Stomach smooth muscle (tissue), 2 donors: ENCODE measurements at regions not wholly inside any gene's neighbourhood (a gene's known extent, or its start where the extent isn't known, plus 50 kb on each side); places are given as distances from the start of the nearest gene placed in this dataset.

Experiments
- H3K27ac ChIP-seq: one replicate; pipeline ENCODE4 v1.7.0; 2013; ENCODE audit warnings: mild to moderate bottlenecking, low read length, inconsistent platforms
- H3K27me3 ChIP-seq, 2 donors: one replicate each; pipeline ENCODE4 v1.7.0; 2013; ENCODE audit warnings: low read length in 2 of 2; ENCODE audit not compliant: insufficient read depth in 2 of 2, control insufficient read depth in 1 of 2
- H3K36me3 ChIP-seq, 2 donors: one replicate each; pipeline ENCODE4 v1.7.0; 2013; ENCODE audit warnings: low read length in 2 of 2; ENCODE audit not compliant: control insufficient read depth in 2 of 2, insufficient read depth in 2 of 2
- H3K4me1 ChIP-seq: one replicate; pipeline ENCODE4 v1.7.0; 2013; ENCODE audit warnings: low read length; ENCODE audit not compliant: control insufficient read depth, insufficient read depth
- H3K4me3 ChIP-seq, 2 donors: one replicate each; pipeline ENCODE4 v1.7.0; 2013; ENCODE audit warnings: low read length in 2 of 2
- H3K9ac ChIP-seq, 2 donors: one replicate each; pipeline ENCODE4 v1.7.0; 2013; ENCODE audit warnings: low read length in 2 of 2, mild to moderate bottlenecking in 1 of 2
- H3K9me3 ChIP-seq, 2 donors: one replicate each; pipeline ENCODE4 v1.7.0; 2013; ENCODE audit warnings: low read length in 2 of 2; ENCODE audit not compliant: control insufficient read depth in 2 of 2
- donor health status: healthy.
- donor health status: Pancreatic carcinoma.

DNA sequence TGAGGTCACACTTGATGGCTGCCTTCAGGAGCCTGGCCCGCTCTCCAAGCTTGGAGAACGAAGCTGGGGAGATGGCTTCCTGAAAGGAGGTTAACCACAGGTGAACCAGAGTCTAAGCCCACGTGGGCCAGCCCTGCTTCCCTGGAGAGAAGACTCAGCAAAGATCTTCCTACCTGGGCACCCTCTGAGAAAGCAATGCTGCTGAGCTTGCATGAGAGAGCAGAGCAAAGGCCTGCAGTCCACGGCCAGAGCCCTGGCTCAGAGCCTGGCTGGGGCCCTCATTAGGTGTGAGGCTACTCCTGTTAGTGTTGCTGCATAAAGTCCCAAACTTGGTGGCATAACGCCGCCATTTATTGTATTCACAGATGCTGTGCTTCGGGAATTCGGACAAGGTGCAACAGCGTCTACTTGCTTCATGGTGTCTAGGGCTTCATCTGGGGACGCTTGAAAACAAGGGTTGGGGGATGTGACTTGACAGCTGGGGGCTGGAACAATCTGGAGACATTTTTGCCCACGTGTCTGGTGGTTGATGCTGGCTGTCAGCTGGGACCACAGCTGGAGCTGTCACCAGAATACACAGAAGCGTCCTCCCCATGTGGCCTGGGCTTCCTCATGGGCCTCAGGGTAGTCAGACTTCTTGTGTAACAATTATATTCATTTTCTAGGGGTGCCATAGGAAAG, 87.9 kb upstream of the MEF2A start:
- no peaks in the 10 kb centered on the region for H3K36me3 ChIP-seq
- peak overlapping the region in 1 of 2 donors; percentile 47 for H3K9ac ChIP-seq
- no peaks in the 10 kb centered on the region for H3K9me3 ChIP-seq
- H3K27me3 ChIP-seq: no peaks in the 10 kb centered on the region
- peaks cover 45% of the 10 kb centered on the region for H3K4me1 ChIP-seq
- H3K27ac ChIP-seq: peak overlapping the region; percentile 88
- peak overlapping the region in 1 of 2 donors; percentile 15 for H3K4me3 ChIP-seq

DNA sequence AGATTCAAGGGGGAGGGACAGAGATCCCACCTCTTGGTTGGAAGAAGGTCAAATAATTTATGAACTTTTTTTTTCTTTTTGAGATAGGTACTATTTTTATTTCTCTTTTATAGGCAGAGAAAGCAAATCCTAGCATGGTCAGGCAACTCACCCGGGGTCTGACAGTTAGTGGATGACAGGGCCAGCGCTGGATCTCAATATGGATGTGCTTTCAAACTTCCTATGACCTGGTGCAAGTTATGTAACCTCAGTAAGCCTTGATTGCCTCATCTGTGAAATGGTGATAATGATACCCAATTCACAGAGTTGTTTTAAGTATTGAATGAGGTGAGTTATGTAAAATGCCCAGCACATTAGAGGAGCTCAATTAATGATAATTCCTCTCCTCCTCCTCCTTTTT, 86.8 kb upstream of the MEF2A start:
- peaks cover 36% of the 10 kb centered on the region for H3K4me1 ChIP-seq
- H3K9ac ChIP-seq: no peak overlapping the region
- H3K36me3 ChIP-seq: no peaks in the 10 kb centered on the region
- no peak overlapping the region for H3K27ac ChIP-seq
- no peaks in the 10 kb centered on the region for H3K27me3 ChIP-seq
- H3K9me3 ChIP-seq: no peaks in the 10 kb centered on the region
- H3K4me3 ChIP-seq: no peak overlapping the region

DNA sequence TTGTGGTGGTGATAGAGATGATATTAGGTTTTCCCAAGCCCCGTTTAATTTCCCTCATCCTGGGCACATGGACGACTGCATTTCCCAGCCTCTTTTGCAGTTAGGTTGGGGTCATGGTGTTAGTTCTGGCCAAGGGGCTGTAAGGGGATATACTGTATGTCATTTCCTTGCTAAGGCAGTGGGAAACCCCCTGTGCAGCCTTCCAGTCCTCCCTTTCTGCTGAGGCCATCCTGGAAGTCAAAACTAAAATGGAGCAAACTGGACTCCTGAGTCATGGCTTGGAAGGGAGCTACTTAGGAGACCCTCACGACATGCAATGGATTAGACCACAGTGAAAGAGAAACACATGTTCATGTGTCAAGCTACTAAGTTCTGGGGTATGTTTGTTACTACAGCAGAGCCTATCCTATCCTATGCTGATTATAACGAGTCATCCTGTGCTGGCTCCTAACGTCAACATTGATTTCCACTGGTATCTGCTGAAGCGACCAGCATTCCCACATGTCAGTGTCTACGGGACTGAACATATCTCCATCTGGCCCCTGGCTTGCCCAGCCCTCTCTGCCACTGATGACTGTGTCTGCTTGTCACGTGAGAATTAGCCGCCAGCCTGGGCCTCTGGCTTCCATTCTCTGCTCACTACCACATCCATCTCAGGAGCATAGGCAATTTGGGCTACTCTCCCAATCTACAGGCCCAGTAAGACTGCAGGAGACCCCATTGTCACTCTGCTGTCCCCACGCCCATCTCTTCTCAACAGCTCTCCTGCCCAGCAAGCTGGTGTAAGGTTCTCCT, 85.6 kb upstream of the MEF2A start:
- Histone ChIP-seq H3K36me3 (no peaks in the 10 kb centered on the region), H3K9me3 (no peaks in the 10 kb centered on the region), H3K27me3 (no peaks in the 10 kb centered on the region), H3K4me3 (no peak overlapping the region), H3K27ac (no peak overlapping the region), H3K9ac (no peak overlapping the region), H3K4me1 (peaks cover 30% of the 10 kb centered on the region)

DNA sequence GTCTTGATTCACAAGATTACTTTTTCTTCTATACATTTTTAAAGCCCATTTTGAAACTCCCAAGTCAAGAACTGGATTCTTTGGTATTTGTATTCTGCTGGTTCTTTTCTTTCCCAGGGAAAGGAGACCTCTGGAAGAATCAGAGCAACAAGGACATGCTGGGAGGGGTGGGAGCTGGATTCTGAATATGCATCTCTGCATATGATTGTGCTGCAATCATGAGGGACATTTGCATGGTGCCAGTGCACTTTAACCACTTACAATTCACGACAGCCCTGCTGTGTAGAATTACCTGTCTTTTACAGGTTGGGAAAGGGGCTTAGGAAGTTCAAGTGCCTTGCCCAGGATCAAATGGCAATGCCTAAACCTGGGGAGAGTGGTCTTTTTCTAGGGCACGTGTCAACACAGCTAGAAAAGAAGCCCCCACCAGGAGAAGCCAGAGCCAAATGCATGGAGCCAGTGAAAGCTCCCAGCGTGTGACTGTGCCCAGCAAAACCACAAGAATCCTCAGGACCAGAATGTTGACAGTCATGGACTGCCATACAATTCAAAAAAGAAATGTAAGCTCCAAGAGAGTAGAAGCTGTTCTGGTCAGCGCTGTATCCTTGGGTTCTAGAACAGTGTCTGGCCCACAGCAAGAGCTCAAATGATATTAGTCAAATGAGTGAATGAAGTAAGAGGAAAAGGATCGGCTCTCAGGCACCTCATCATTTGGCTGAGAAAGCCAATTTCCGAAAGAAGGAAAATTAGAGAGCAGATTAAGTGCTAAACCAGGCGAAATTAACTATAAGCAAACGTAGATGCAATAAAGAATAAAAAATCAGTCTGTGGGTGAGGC, 84.5 kb upstream of the MEF2A start:
- Histone ChIP-seq H3K27ac (no peak overlapping the region), H3K9ac (no peak overlapping the region), H3K4me1 (peaks cover 23% of the 10 kb centered on the region), H3K36me3 (no peaks in the 10 kb centered on the region), H3K4me3 (no peak overlapping the region), H3K27me3 (no peaks in the 10 kb centered on the region), H3K9me3 (no peaks in the 10 kb centered on the region)

DNA sequence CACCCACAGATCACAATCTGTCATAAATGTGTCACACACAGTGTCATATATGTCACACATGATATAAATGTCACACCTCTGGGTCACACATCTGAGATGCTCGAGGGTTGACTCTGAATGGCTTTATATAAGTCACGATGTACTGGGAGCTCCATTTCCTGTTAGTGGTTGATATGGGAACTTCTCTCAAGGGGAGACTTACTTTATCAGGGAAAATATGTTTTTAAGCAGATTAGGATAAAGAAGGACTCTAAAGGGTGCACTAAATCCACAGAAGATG, 83.9 kb upstream of the MEF2A start:
- Histone ChIP-seq H3K9me3 (no peaks in the 10 kb centered on the region), H3K4me1 (peaks cover 21% of the 10 kb centered on the region), H3K27ac (no peak overlapping the region), H3K27me3 (no peaks in the 10 kb centered on the region), H3K9ac (no peak overlapping the region), H3K4me3 (no peak overlapping the region), H3K36me3 (no peaks in the 10 kb centered on the region)

DNA sequence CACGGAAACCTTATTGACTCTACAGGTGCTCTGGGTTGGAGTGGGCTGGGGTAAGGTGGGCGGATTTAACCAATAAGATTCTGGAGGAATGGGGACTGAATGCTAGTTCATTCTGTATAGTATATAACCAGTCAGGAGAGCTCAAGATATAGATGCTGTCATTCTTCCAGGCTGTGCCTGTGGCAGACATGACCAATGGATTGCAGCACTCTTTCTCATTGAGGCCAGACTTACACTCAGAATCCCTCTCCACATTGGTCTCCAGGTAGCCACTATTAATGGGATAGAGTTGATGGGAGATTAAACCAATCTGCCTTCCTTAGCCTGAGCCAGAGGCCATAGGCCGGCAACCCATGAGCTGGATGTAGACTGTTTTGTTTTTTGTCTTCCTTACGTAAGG, 82.8 kb upstream of the MEF2A start:
- Histone ChIP-seq H3K27me3 (no peaks in the 10 kb centered on the region), H3K4me3 (no peak overlapping the region), H3K9me3 (no peaks in the 10 kb centered on the region), H3K36me3 (no peaks in the 10 kb centered on the region), H3K9ac (no peak overlapping the region), H3K27ac (no peak overlapping the region), H3K4me1 (peaks cover 16% of the 10 kb centered on the region)

DNA sequence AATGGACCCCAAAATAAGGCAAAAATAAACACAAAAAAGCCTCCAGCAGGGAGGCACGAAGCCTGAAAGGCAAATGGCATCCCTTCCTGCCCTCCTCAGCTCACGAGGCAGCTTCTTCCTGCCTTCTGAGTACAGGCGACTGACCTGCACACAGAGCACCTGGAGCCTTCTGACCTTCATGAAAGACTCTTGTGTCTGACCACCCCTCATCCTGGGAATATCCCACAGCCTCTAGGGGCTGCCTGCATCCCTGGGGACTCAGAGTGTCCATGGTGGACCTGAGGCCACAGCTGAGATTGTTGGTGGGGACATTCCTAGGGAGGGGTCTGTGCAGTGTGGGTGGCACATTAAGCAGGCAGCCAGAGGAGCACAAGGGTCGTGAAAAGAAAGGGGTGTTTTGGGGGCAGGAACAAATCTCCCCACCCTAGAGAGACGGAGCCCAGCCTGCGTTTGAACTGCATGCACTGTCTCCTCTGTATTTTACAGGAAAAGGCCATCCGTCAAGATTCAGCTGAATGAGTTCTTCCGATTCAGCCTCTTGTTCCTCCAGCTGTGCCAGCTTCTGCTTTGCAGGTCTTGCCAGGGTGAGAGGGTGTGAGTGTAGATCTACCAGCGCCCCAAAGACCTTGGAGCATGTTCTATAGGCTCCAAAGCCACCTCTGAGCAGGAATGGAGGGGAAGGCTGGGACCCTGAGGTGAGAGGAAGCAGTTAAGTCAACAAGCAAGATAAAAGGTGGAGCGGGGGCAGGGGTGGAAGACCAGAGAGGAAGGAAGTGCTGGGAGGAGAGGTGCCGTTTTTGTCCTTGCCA, 80.4 kb upstream of the MEF2A start:
- no peaks in the 10 kb centered on the region for H3K27me3 ChIP-seq
- H3K36me3 ChIP-seq: no peaks in the 10 kb centered on the region
- H3K9ac ChIP-seq: no peak overlapping the region
- peak overlapping the region; percentile 71 for H3K27ac ChIP-seq
- no peaks in the 10 kb centered on the region for H3K9me3 ChIP-seq
- peaks cover 14% of the 10 kb centered on the region for H3K4me1 ChIP-seq
- H3K4me3 ChIP-seq: no peak overlapping the region

DNA sequence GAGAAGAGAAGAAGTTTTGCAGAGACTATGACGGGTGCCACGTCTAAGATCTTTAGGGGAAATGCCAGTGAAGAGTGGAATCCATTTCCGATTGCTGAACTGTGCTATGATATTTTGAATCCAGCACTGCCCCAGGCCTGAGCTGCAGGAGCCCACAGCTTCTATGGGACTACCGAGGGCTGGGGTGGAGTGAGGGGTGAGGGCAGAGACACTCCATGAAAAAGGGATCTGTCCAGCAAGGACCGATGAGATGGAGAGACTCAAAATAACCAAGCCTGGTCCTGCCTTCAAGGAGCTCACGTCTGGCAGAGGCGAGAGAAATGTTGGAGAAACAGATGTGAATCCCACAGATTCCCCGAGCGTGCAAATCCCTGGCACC, 79.8 kb upstream of the MEF2A start:
- Histone ChIP-seq H3K27ac (peak overlapping the region; percentile 71), H3K36me3 (no peaks in the 10 kb centered on the region), H3K27me3 (no peaks in the 10 kb centered on the region), H3K4me1 (peaks cover 14% of the 10 kb centered on the region), H3K4me3 (peak overlapping the region; percentile 18 to 67), H3K9ac (peak overlapping the region in 1 of 2 donors; percentile 68), H3K9me3 (no peaks in the 10 kb centered on the region)

DNA sequence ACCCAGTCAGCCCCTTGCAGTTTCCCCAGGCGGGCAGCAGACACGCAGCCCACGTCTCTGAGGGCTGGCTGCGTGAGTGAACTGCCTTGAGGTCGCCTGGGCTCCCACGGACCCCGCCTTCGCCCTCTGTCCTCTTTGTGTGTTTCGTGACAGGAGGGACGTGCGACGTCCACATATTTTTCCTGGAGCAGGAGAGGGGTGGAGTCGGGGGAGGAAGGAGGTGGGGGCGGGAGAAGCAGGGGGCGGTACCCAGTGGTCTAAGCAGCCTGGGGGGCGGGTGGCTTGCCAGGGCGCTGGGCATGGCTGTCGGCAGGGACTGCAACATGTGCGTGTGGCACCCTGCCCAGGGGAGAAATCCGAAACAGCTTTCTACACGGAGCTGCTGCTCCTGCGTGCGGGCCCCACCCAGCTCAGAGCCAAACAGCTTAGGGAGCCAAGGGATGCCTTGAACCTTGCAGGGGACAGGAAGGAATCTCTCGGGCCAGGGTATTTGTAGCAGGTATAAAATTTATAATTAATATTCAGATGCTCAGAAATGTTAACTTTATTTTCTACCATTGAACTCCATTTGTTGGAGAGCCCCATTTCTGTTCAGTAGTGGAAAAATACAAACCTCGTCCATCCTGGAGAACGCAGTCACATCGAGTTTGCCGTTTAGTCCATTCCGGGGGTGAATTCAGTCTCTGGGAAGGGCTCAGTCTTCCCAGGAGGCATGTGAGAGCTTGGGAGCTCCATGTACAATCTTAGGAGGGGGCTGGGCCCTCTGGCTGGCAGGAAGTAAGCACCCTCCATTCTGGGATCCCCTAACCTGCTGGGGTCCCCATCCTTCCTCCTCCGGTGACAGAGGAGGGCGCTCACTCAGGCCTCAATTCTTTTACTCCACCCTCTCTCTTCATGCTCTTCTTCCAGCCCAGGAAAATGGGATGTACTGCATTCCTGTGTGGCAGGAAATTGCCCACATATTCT, 79.1 kb upstream of the MEF2A start:
- Histone ChIP-seq H3K36me3 (no peaks in the 10 kb centered on the region), H3K27me3 (no peaks in the 10 kb centered on the region), H3K4me3 (peak overlapping the region; percentile 18 to 67), H3K9me3 (no peaks in the 10 kb centered on the region), H3K4me1 (peaks cover 14% of the 10 kb centered on the region), H3K27ac (peak overlapping the region; percentile 71), H3K9ac (peak overlapping the region; percentile 47 to 68)
